Fibroblast of skin of back (primary cell): ENCODE measurements at regions not wholly inside any gene's neighbourhood (a gene's known extent, or its start where the extent isn't known, plus 50 kb on each side); places are given as distances from the start of the nearest gene placed in this dataset.
"Not testable (repeated sequence)": the region's sequence is repeated elsewhere in the genome, so short reads cannot be mapped to it uniquely, and the experiment has no call there.

ENCODE experiments used
- DNase-seq: peaks from one replicate; pipeline ENCODE4 v3.0.0-alpha.2; 2013

DNA sequence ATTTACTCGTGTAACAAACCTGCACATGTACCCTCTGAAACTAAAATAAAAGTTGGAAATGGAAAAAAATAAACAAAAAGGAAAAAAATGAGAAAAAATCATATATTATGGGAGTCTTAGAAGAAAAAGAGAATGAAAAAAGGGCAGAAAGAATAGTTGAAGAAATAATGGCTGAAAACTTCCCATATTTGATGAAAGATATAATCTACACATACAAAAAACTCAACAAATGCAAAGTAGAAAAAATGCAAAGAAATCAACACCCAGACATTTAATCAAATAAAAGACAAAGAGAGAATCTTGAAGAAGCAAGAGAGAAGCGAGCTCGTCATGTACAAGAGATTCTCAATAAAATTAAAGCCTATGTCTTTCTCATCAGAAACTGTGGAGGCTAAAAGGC, 73.8 kb downstream of the SLC25A46 start:
- DNase-seq = no peak

DNA sequence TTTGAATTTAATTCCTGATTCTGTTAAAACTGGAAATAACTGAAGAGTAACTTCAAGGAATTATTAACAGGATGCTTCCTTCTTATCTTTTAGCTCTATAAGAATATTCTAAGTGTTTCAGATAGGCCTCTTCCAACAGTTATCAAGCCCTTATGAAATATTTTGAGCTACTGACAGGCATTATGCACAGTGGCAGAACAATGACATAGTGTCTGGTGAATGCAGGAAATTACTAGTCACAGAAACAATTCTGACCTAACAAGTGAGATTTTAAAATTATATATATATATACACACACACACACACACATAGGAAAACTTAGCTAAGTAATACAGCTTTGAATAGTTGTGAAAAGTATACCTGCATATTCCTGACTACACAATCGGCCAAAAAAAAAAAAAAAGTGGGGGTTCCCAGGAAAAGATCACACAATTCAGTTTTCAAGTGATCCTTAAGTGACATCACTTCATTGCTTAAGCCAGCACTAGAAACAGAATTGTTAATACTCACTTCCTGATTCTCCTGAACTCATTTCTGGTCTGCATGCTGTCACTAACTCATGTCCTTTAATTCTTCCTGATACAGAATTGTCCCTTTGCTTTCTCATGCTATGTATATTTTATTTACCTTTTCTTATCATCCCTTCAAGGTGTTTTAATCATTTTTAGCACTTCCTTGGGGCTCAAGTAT, 77.3 kb downstream of the SLC25A46 start:
- peak; percentile 47 for DNase-seq

DNA sequence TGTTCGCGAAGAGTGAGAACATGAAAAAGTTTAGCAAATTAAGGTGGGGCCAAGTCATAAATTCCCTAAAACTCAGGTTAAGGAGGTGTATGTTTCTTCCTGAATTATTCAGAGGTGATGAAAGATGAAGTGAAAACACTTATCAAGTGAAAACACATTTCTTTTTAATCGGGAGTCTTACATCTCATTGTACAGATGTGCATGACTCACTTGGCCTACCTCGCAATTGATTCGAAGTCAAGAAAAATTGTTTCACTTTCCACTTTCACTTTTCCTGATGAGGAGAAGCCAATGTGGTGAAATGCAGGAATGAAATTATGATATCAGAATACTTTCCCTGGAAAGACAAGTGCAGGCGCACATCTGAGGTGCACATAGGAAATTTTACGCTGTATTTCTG, 78.7 kb downstream of the SLC25A46 start:
- peak; percentile 2 for DNase-seq

DNA sequence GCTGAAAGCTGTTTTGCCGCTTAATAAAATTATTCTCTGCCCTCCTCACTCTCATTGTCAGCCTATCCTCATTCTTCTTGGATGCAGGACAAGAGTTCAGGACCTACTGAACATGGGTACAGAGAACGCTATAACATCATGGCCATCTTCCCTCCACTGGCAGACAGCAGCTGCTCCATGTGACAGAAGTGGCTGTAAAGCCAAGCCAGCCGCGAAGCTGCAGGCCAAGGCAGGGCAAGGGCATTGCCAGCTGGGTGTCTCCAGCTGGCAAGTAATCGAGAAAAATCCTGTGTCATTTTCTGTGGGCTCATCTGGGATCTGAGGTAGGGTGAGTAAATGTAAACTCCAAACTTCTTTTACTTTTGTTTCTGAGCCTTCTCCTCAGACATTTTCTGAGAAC, 84.8 kb downstream of the SLC25A46 start:
- no peak for DNase-seq

DNA sequence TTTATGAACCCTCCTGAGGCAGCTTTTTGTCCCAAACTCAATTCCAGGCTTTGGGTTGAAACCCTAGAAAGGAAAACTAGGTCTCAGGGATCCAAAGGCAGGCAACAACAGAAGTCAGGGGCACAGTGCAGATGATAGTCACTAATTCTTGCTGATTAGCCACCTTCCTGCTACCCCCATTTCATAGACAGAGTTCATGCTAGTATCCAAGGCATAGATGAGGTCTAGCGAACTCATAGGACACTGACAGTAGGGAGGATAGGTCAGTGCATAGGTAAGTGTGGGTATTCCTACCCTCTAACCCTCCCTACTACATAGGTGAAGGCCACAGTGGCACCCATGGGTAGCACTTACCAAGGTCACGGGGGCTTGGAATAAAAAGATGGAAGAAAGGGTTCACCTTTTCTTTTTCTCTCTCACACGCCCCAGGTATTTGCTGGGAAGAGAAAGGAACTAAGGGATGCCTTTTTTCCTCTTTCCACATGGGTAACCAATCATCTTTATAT, 86.2 kb downstream of the SLC25A46 start:
- DNase-seq = no peak

DNA sequence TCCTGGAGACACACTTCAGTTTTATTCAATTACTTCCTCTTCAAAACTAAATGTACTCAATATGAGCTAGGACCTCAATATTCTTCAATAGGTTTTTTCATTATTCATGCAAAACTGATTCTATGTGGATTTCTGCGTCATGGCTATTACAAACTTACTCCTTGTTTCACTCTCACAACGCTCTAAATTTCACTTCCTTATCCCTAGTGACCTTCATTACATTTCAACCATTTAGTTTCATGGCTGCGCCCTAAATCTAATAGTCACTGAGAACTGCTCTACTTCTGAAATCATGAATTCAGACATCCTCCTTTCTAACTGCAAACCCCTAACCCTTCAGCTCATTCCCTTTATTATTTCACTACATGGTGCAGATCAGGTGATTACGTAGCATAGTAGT, 93.9 kb downstream of the SLC25A46 start:
- no peak for DNase-seq

GRCh38 chr5:110834933-110835332, 96.1 kb downstream of the SLC25A46 start:
- DNase-seq = not testable (repeated sequence)

DNA sequence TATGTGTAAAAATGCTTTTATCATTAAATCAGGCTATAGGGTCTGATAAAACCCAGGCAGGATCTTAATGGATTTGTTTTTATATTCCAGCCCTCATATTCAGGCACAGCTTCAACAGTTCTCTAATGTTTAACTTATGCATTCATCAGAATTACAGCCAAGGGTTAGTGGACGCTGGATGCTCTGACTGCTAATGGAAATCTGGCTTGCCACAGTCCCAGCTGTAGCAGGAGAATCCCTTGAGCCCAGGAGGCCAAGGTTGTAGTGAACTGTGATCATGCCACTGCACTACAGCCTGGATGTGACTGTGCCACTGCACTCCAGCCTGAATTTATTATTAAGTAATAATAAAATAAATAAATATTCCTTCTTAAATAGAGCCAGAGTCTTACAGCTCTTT, 98.0 kb downstream of the SLC25A46 start:
- no peak for DNase-seq

GRCh38 chr5:110838357-110838756, 99.5 kb downstream of the SLC25A46 start:
- not testable (repeated sequence) for DNase-seq

DNA sequence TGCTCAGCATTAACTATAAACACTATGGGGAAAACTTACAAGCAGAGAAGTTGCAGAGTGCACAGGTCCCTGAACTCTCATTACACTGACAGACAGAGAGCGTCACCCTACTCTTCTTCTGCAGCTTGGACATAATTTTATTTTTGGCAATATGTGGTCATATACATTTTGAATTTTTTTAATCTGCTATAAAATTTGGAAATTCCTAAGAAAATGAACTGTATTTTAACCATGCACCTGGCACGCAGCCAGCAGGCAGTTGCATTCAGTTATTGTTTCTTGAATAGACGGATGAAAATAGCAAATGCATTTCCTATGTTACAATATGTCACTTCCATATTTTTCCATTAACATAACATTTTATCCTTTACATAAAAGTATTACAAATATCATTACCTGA, 100.2 kb downstream of the SLC25A46 start:
- DNase-seq = no peak

GRCh38 chr5:110840347-110840960, 101.6 kb downstream of the SLC25A46 start:
- no peak for DNase-seq

DNA sequence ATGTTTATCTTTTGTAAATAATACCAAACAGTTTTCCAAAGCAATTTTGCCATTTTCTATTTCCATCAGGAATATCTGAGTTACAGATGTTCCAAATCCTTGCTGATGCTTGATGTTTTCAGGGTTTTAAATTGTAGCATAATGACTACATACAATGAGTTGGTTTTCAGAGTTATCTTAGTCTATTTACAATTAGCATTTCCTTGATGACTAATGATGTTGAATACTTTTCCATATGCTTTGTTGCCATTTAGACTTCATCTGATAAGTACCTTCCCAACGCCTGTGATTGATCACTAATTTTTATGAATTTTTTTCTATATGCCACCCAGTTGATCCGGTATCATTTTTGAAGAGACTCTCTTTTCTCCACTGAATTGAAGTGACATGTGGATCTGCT, 102.3 kb downstream of the SLC25A46 start:
- no peak for DNase-seq

GRCh38 chr5:110842948-110843347, 104.1 kb downstream of the SLC25A46 start:
- DNase-seq = no peak

DNA sequence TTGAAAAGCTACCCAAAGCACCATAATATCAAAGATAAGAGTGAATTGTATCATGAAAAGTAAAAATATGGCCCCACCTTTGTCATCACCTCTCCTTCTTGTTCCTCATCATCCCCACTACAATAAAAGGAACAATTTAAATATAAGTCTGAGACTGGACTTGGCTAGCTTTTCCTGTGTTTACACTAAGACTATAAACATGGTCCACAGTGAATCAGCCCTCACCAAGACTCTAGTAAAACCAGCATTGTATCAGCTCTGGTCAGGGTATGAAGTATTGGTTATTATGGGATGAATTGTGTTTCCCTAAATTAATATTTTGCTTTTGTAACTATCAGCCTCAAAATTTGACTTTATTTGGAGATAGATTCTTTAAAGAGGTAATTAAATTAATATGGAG, 105.4 kb downstream of the SLC25A46 start:
- no peak for DNase-seq

DNA sequence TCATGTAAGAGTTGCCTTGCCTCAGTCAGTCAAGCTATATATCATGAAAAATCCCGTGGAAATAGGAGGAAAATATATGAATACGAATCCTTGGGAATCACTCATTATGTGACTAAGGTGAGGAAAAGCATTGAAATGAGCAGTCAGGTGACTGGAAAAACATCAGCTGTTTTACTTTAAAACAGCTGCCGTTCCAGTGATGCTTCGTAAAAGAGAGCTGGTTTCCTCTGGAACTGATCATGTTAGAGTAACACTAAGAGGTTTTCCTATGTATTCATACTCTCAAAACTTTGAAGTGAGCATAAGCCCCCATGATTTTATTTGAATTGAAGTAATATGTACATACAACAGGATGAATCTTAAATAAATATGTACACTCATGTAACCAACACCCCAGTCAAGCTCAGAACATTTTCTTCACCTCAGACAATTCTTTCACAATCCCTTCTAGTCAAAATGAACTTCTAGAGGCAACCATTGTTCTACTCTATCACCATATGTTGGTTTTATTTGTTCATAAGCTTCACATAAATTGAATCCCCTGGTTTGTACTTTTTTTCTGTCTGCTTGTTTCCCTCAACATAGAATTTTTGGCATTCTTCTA, 107.7 kb downstream of the SLC25A46 start:
- no peak for DNase-seq

GRCh38 chr5:110851357-110851756, 112.5 kb downstream of the SLC25A46 start:
- DNase-seq = no peak

DNA sequence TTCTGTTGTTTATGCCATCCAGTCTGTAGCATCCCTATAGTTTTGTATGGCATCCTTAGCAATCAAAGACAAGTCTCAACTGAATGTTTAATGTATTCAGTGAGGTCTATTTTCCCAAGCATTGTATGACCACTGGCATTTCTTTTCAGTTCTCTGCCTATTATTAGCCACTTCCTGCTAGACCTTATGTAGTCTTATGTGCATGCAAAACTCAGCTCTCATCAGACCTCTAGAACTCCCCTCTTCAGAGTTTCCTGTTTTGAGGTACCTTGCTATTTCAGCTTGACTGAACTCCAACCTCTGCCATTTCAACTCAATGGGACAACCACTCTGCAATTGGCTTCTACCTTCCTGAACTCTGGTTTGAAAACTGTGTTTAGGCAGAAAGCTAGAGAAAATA, 113.2 kb downstream of the SLC25A46 start:
- no peak for DNase-seq

DNA sequence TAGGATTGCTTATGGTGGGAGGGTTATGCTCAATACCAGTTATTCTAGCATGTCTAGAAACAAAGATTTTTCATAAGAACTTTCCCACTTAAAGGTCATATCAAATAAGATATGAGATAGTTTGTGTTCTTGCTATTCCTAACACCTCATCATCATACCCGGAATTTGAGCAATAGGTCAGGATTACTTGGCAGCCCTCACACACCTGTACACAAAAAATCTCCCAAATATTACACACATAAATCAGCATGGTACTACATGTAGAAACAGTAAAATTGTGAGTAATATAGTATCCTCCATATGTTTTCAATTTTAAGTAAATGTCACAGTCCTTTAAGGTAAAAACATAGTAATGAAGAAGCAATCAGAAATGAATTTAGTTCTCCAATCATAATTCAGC, 113.7 kb downstream of the SLC25A46 start:
- DNase-seq = no peak

- DNase-seq = no peak
Observed at GRCh38 chr5:110853267-110853666, 114.5 kb downstream of the SLC25A46 start.

GRCh38 chr5:110854200-110854599, 115.4 kb downstream of the SLC25A46 start:
- no peak for DNase-seq

- no peak for DNase-seq
Observed at GRCh38 chr5:110855961-110856360, 117.2 kb downstream of the SLC25A46 start.

GRCh38 chr5:110865400-110866094, 126.7 kb downstream of the SLC25A46 start:
- peak; percentile 33 for DNase-seq

DNA sequence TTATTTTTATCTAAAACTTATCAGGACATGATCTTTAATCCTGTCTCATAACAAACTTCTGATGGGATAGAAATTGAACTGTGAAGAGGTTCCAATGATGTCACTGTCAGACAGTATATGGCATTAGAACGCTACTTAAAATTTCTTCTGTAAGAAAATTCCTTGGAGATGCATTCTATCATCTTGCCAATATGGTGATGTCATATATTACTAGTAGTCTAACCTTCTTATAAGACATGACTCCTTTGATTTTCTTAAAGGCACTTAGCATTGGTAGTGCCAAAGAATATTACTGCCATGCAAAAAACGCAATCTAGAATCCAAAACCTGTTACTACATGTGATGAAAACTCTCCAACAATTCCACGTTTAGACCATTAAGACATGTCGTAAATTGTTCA, 131.1 kb downstream of the SLC25A46 start:
- DNase-seq = no peak
